ENCODE measurements at regions not wholly inside any gene's neighbourhood (a gene's known extent, or its start where the extent isn't known, plus 50 kb on each side); places are given as distances from the start of the nearest gene placed in this dataset.

GRCh38 chr6:21406316-21406715, 187.2 kb upstream of the SOX4 start:
- no peak overlapping the region for H3K4me3 ChIP-seq (ENCODE audit: low read length)
- no peak for DNase-seq (ENCODE audit: low read depth, low spot score)

DNA sequence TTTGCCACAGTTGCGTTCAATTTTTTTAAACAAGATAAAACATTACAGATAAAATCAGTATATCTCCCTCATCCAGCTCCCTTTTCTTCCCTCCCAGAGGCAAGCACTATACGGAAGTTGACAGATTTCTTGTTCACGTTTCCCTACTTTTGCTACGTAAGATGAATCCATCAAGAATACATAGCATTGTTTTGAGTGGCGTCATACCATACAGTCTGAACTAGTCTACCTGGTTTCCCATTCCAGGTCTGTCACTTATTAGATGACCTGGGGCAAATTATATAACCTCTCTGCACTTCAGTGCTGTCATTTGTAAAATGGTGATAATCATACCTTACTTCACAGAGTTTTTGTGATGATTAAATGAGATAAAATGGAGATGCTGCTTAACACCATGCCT, 184.3 kb upstream of the SOX4 start:
- H3K4me3 ChIP-seq (ENCODE audit: low read length), result no peak overlapping the region
- DNase-seq (ENCODE audit: low read depth, low spot score), result no peak

- H3K4me3 ChIP-seq (ENCODE audit: low read length), result no peak overlapping the region
- DNase-seq (ENCODE audit: low read depth, low spot score), result no peak
These were observed 180.1 kb upstream of the SOX4 start for GRCh38 chr6:21413428-21413827.

GRCh38 chr6:21414065-21414464, 179.5 kb upstream of the SOX4 start:
- no peak for DNase-seq (ENCODE audit: low read depth, low spot score)
- no peak overlapping the region for H3K4me3 ChIP-seq (ENCODE audit: low read length)

DNA sequence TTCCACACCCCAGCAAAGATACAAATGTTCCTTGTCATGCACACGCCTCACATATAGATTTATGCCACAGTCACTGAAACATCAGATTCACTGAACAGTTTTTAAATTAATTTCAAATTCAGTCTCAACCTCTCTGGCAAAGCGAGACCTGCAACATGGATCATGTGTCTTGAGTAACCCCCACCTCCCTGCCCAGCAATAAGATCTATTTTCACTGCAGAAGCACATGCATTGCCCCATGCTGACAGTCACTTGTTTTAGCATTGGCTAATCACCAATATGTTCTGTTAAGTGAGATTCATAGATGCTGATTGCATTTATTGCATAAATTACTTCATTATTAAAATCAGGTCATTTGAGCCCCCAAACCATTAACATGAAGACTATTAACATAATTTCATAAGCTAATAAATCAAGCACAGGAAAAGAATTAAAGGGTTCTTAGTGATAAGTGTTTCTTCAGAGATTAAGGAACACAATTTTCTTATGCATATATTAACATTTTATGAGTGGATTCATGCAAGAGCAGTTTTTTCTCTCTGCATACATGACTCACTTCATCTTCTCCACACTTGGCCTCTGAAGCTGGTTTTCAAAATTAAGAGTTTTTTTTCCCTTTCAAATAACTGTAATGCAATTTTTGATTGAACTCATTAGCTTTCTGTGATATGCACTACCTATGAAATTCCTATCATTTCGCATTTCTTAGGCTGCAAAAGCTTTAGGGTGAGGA, 173.2 kb upstream of the SOX4 start:
- DNase-seq (ENCODE audit: low read depth, low spot score), result no peak
- H3K4me3 ChIP-seq (ENCODE audit: low read length), result no peak overlapping the region

DNA sequence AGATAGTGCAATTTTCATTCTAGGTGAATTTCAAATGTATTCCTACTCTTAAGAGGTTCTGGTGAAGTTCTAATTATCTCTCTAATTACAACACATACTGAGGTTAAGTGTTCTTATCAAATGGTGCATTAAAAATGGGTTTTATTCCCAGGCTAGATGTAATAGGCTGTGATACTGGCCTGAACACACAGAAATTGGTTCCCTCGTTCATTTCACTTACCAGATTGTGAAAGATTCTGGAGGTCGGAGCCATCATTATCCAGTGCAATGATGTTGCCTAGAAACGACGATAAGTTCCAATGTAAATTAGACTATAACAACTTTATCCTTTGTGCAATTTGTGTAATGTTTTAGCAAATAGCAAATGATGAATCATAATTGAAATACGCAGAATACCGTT, 172.6 kb upstream of the SOX4 start:
- no peak overlapping the region for H3K4me3 ChIP-seq (ENCODE audit: low read length)
- DNase-seq (ENCODE audit: low read depth, low spot score), result no peak

GRCh38 chr6:21423106-21423854, 170.3 kb upstream of the SOX4 start:
- no peak overlapping the region for H3K4me3 ChIP-seq (ENCODE audit: low read length)
- no peak for DNase-seq (ENCODE audit: low read depth, low spot score)

- H3K4me3 ChIP-seq (ENCODE audit: low read length), result no peak overlapping the region
- DNase-seq (ENCODE audit: low read depth, low spot score), result no peak
These were observed 166.6 kb upstream of the SOX4 start for GRCh38 chr6:21426841-21427490.

DNA sequence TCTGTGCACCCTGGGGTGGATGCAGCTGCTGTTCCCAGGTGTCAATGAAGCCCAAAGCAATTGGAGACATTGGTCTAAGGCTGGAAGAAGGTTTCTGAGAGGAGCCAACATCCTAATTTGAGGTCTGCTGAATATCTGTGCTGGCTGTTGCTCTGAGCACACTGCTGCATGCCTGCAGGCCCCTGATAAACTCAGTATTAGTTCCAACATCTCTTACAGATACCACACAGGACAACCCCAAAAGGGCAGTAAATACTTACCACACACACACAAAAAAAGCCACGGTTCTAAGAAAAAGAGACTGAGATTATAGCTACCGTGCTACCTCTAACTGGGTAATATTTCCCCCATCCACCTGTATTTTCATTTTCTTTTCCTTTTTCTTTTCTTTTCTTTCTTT, 164.3 kb upstream of the SOX4 start:
- DNase-seq (ENCODE audit: low read depth, low spot score), result no peak
- H3K4me3 ChIP-seq (ENCODE audit: low read length), result no peak overlapping the region

DNA sequence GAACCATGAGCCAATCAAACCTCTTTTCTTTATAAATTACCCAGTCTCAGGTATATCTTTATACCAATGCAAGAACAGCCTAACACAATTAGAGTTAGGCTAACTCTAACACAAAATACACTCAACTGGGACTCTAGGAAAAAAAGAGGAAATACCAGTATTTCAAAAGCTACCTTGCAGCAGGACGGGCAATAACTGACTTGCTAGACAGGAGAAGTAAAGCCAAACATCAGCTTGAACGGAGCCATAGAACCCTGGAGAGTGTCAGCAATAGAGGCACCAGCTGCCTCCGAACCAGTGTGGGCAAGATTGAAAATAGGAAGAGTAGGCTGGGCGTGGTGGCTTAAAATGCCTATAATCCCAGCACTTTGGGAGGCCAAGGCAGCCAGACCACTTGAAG, 162.0 kb upstream of the SOX4 start:
- no peak for DNase-seq (ENCODE audit: low read depth, low spot score)
- no peak overlapping the region for H3K4me3 ChIP-seq (ENCODE audit: low read length)

- H3K4me3 ChIP-seq (ENCODE audit: low read length), result no peak overlapping the region
- no peak for DNase-seq (ENCODE audit: low read depth, low spot score)
These were observed 156.9 kb upstream of the SOX4 start for GRCh38 chr6:21436625-21437024.

DNA sequence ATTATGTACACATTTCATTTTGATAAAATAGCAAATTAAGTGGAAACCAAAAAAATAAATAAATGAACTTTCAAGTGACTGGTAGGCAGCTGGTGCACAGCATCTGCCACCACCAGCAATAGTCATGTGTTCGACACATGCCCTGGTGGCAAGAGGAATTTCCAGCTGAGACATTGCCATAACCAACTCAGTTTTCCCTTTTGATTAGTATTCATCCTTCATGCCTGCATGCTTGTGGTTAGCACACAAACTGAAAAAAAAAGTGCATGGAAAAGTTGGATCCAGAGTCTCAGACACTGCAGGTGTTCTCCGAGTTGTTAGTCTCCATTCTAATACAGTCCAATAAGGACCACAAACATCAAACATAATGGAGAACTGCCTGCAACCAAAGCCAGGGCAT, 156.0 kb upstream of the SOX4 start:
- no peak for DNase-seq (ENCODE audit: low read depth, low spot score)
- H3K4me3 ChIP-seq (ENCODE audit: low read length), result no peak overlapping the region

GRCh38 chr6:21438237-21438985, 155.1 kb upstream of the SOX4 start:
- no peak overlapping the region for H3K4me3 ChIP-seq (ENCODE audit: low read length)
- peak; percentile 84 for DNase-seq (ENCODE audit: low read depth, low spot score)

DNA sequence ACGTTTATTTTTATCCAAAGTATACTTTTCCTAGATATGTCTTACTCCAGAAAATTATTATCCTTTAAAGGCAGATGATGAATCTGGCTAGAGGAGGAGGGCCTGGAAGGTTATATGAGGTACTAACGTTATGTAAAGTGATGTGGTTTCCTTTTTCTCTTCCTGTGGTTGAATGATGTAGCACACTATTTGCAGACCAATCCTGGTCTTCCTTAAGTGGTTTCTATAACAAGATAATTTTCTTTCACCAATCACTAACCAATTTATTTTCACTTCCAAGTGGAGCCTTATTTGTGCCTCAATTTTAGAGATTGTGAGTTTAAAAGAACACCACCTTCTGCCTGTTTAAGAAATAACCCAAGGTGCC, 154.6 kb upstream of the SOX4 start:
- no peak overlapping the region for H3K4me3 ChIP-seq (ENCODE audit: low read length)
- peak; percentile 65 for DNase-seq (ENCODE audit: low read depth, low spot score)

DNA sequence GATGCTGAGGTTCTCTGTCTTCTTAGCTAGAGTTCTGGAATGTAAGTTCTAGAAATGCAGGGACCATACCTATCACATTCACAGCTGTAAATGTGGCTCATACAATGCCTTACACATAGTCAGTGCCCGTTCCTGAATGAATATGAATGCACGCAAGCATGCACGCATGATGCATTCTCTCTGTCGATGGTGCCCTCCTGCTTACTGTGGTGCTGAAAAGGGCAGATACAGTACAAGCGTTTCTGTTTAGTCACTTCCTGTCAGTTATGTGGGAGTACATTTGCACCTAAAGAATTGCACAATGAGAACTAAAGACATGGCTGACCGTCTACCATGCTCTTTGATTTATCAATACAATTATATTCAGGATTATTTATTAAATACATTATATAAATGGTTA, 152.2 kb upstream of the SOX4 start:
- H3K4me3 ChIP-seq (ENCODE audit: low read length), result no peak overlapping the region
- DNase-seq (ENCODE audit: low read depth, low spot score), result peak; percentile 33

- no peak overlapping the region for H3K4me3 ChIP-seq (ENCODE audit: low read length)
- DNase-seq (ENCODE audit: low read depth, low spot score), result no peak
These were observed 150.7 kb upstream of the SOX4 start for GRCh38 chr6:21442874-21443273.

- no peak for DNase-seq (ENCODE audit: low read depth, low spot score)
- H3K4me3 ChIP-seq (ENCODE audit: low read length), result no peak overlapping the region
These were observed 148.8 kb upstream of the SOX4 start for GRCh38 chr6:21444711-21445260.

- no peak overlapping the region for H3K4me3 ChIP-seq (ENCODE audit: low read length)
- DNase-seq (ENCODE audit: low read depth, low spot score), result no peak
These were observed 145.6 kb upstream of the SOX4 start for GRCh38 chr6:21447987-21448386.

GRCh38 chr6:21448485-21449109, 145.0 kb upstream of the SOX4 start:
- DNase-seq (ENCODE audit: low read depth, low spot score), result no peak
- H3K4me3 ChIP-seq (ENCODE audit: low read length), result no peak overlapping the region

Data from Jurkat, Clone E6-1 (cell line).